IMR-90 (cell line): ENCODE measurements at regions not wholly inside any gene's neighbourhood (a gene's known extent, or its start where the extent isn't known, plus 50 kb on each side); places are given as distances from the start of the nearest gene placed in this dataset.

Source experiments
- ATAC-seq: fragments of 200-7000 bp; cut with Tn5 transposase; 2 replicates; pipeline ENCODE4 v1.9.1; 2020; ENCODE audit warnings: low read depth, mild to moderate bottlenecking, moderate library complexity
- BruUV-seq: library from RNA; stranded (reverse); fragments of 400-500 nt; replicated peaks from 2 replicates; lab custom pipeline; 2021; lab: Mats Ljungman, UMichigan
- CTCF ChIA-PET: fragments of 300-600 bp; formaldehyde crosslinking; extraction: SDS; loops from one replicate; lab custom pipeline; 2021; ENCODE audit warnings: antibody characterized with exemption; lab: Yijun Ruan, JAX
- POLR2A ChIA-PET: fragments of 300-600 bp; sonication (Branson Sonifier 250); formaldehyde crosslinking; loops from one replicate; lab custom pipeline; 2022; ENCODE audit warnings: antibody characterized with exemption; ENCODE audit not compliant: unreplicated experiment; lab: Charles Lee
- DNase-seq: peaks from one replicate; pipeline ENCODE4 v3.0.0; 2013
- H2AFZ ChIP-seq: replicated peaks from 2 replicates; pipeline ENCODE3; 2013; ENCODE audit warnings: low read length, mild to moderate bottlenecking; ENCODE audit not compliant: poor library complexity
- H2AK5ac ChIP-seq: 2 replicates; pipeline ENCODE4 v1.6.1; 2013; ENCODE audit warnings: low read depth, low read length, inconsistent platforms
- H2AK9ac ChIP-seq: replicated peaks from 2 replicates; pipeline ENCODE3; 2013; ENCODE audit warnings: mild to moderate bottlenecking, low read depth, low read length, moderate library complexity; ENCODE audit not compliant: poor library complexity
- H2BK120ac ChIP-seq: 2 replicates; pipeline ENCODE4 v1.6.1; 2013; ENCODE audit warnings: low read depth, low read length, inconsistent platforms
- H2BK15ac ChIP-seq: 3 replicates; pipeline ENCODE4 v1.6.1; 2013; ENCODE audit warnings: low read depth, low read length, inconsistent platforms
- H2BK20ac ChIP-seq: 2 replicates; pipeline ENCODE4 v1.6.1; 2013; ENCODE audit warnings: low read depth, mild to moderate bottlenecking, inconsistent platforms, low read length, moderate library complexity
- H2BK5ac ChIP-seq: 2 replicates; pipeline ENCODE4 v1.6.1; 2013; ENCODE audit warnings: mild to moderate bottlenecking, low read depth, low read length, inconsistent platforms; ENCODE audit not compliant: poor library complexity, severe bottlenecking
- H3K14ac ChIP-seq: replicated peaks from 2 replicates; pipeline ENCODE4 v1.6.1; 2013; ENCODE audit warnings: low read depth, low read length, inconsistent platforms
- H3K18ac ChIP-seq: 2 replicates; pipeline ENCODE4 v1.6.1; 2013; ENCODE audit warnings: low read depth, low read length, control low read depth
- H3K23ac ChIP-seq: 2 replicates; pipeline ENCODE4 v1.6.1; 2013; ENCODE audit warnings: low read depth, low read length, inconsistent platforms
- H3K27ac ChIP-seq: 2 replicates; pipeline ENCODE4 v1.5.1; 2013; ENCODE audit warnings: mild to moderate bottlenecking, control low read depth, low read length; ENCODE audit not compliant: insufficient read depth
- H3K27me3 ChIP-seq: 2 replicates; pipeline ENCODE4 v1.6.1; 2013; ENCODE audit warnings: low read length; ENCODE audit not compliant: control insufficient read depth, insufficient read depth
- H3K36me3 ChIP-seq: 2 replicates; pipeline ENCODE4 v1.6.1; 2013; ENCODE audit warnings: low read length, mixed read lengths; ENCODE audit not compliant: control insufficient read depth, insufficient read depth
- H3K4ac ChIP-seq: 2 replicates; pipeline ENCODE4 v1.6.1; 2013; ENCODE audit warnings: low read depth, low read length, inconsistent platforms
- H3K4me1 ChIP-seq: 2 replicates; pipeline ENCODE4 v1.6.1; 2013; ENCODE audit warnings: low read length, mixed read lengths; ENCODE audit not compliant: control insufficient read depth, insufficient read depth
- H3K4me2 ChIP-seq: 2 replicates; pipeline ENCODE4 v1.6.1; 2013; ENCODE audit warnings: low read depth, mild to moderate bottlenecking, control low read depth, low read length, moderate library complexity
- H3K4me3 ChIP-seq: 2 replicates; pipeline ENCODE4 v1.5.1; 2013; ENCODE audit warnings: low read depth, mild to moderate bottlenecking, control low read depth, low read length, moderate library complexity; ENCODE audit not compliant: insufficient read depth
- H3K56ac ChIP-seq: 2 replicates; pipeline ENCODE4 v1.6.1; 2013; ENCODE audit warnings: low read length, inconsistent platforms; ENCODE audit not compliant: insufficient read depth; ENCODE audit errors: extremely low read depth
- H3K79me1 ChIP-seq, 2 experiments: 2 replicates each; pipeline ENCODE4 v1.6.1; 2013; ENCODE audit warnings: low read length in 2 of 2, inconsistent platforms in 1 of 2, low read depth in 1 of 2
- H3K9ac ChIP-seq: 2 replicates; pipeline ENCODE4 v1.6.1; 2013; ENCODE audit warnings: low read depth, low read length, control low read depth
- H3K9me1 ChIP-seq: 2 replicates; pipeline ENCODE4 v1.6.1; 2013; ENCODE audit warnings: low read length, inconsistent platforms; ENCODE audit not compliant: insufficient read depth
- H3K9me3 ChIP-seq: 2 replicates; pipeline ENCODE4 v1.6.1; 2013; ENCODE audit warnings: low read length; ENCODE audit not compliant: control insufficient read depth, insufficient read depth
- H4K20me1 ChIP-seq: 2 replicates; pipeline ENCODE4 v1.6.1; 2013; ENCODE audit warnings: low read length, inconsistent platforms; ENCODE audit not compliant: insufficient read depth
- H4K5ac ChIP-seq: 2 replicates; pipeline ENCODE4 v1.6.1; 2013; ENCODE audit warnings: mild to moderate bottlenecking, low read depth, low read length, control low read depth
- H4K8ac ChIP-seq, 2 experiments: 2 replicates each; pipeline ENCODE4 v1.6.1; 2013; ENCODE audit warnings: low read depth in 2 of 2, low read length in 2 of 2, control low read depth in 1 of 2, inconsistent platforms in 1 of 2
- H4K91ac ChIP-seq: 2 replicates; pipeline ENCODE4 v1.6.1; 2013; ENCODE audit warnings: low read depth, low read length, inconsistent platforms; ENCODE audit not compliant: insufficient read depth
- CEBPB ChIP-seq: IDR thresholded peaks from 2 replicates; pipeline ENCODE4 v1.6.1; 2012; ENCODE audit warnings: low read depth, low read length, improper control_type of control experiment
- RAD21 ChIP-seq: IDR thresholded peaks from 2 replicates; pipeline ENCODE4 v1.6.1; 2012; ENCODE audit warnings: low read length, improper control_type of control experiment
- WGBS, 2 experiments: methylation state at CpG; one replicate each; pipeline versions ENCODE4 v1.1.5 to v1.1.7; 2013; ENCODE audit warnings: missing lambda C conversion rate in 2 of 2; ENCODE audit not compliant: insufficient read length in 1 of 2; ENCODE audit errors: extremely low coverage in 2 of 2; 5-methylcytosine and 5-hydroxymethylcytosine counted together
- dilution Hi-C: fragments of 300-500 bp; cut with HindIII; formaldehyde crosslinking; loops from one replicate; pipeline ENCODE4 v1.14.3; 2018; ENCODE audit warnings: low sequenced_read_pairs; ENCODE audit not compliant: unreplicated experiment
- in situ Hi-C: fragments of 300-500 bp; cut with MboI; formaldehyde crosslinking; loops from 3 replicates; pipeline ENCODE4 v1.14.3; 2019; ENCODE audit warnings: low sequenced_read_pairs, inconsistent platforms, mixed read lengths
- intact Hi-C: fragments of 100-400 bp; cut with micrococcal nuclease; formaldehyde crosslinking; loops from 2 replicates; pipeline ENCODE4 v1.10.0; 2022

- peak; percentile 64 for DNase-seq
- no peak overlapping the region for H4K91ac ChIP-seq
- in situ Hi-C loops (no loop called here), intact Hi-C loops (no loop called here), dilution Hi-C loops (no loop called here)
- H2BK5ac ChIP-seq = no peak overlapping the region
- 73% methylated on average over 3 of the region's 11 CpGs; no CpG with 5 or more reads in 1 of the 2 experiments for WGBS, 2 experiments
- ChIA-PET POLR2A (no interaction called here), CTCF (interaction anchor here (1.0 kb wide), 1 partner anchor 26 kb away, joined by 3 read pairs; no protein-coding TSS in a partner anchor)
- H2BK20ac ChIP-seq = no peak overlapping the region
- H3K23ac ChIP-seq = no peak overlapping the region
- H2AK9ac ChIP-seq = peak overlapping the region; percentile 45
- H3K18ac ChIP-seq = no peak overlapping the region
- TF ChIP-seq CEBPB (peak; percentile 77), RAD21 (no peak)
- H2AK5ac ChIP-seq = no peak overlapping the region; the same call in 1 of the 2 replicates
- no peak overlapping the region for H3K4me3 ChIP-seq
- no peaks in the 10 kb centered on the region for H3K9me3 ChIP-seq
- H3K27me3 ChIP-seq = peaks cover 2% of the 10 kb centered on the region; the same call in 1 of the 2 replicates
- no TSS peak for BruUV-seq
- H3K56ac ChIP-seq = no peak overlapping the region
- H3K36me3 ChIP-seq = no peaks in the 10 kb centered on the region
- no peak overlapping the region for H3K9ac ChIP-seq
- peak; percentile 91 for ATAC-seq
- H3K4me1 ChIP-seq = peaks cover 8% of the 10 kb centered on the region; the same call in 1 of the 2 replicates
- H3K14ac ChIP-seq = no peak overlapping the region
- H3K4me2 ChIP-seq = no peak overlapping the region
- no peaks in the 10 kb centered on the region for H4K20me1 ChIP-seq
- H4K8ac ChIP-seq = no peak overlapping the region
- no peaks in the 10 kb centered on the region for H3K79me1 ChIP-seq
- H3K4ac ChIP-seq = no peak overlapping the region
- H3K27ac ChIP-seq = no peak overlapping the region
- H2BK15ac ChIP-seq = no peak overlapping the region
- peaks cover 8% of the 10 kb centered on the region; the same call in 1 of the 2 replicates for H3K9me1 ChIP-seq
- H4K5ac ChIP-seq = no peak overlapping the region
- H2BK120ac ChIP-seq = no peak overlapping the region
- H2AFZ ChIP-seq = no peak overlapping the region
Measured at GRCh38 chr2:238700117-238700457, 147.8 kb upstream of the TWIST2 start.
